Chondrocyte (in vitro differentiated cells): ENCODE measurements at regions not wholly inside any gene's neighbourhood (a gene's known extent, or its start where the extent isn't known, plus 50 kb on each side); places are given as distances from the start of the nearest gene placed in this dataset.

Experiments used
- DNase-seq: peaks from one replicate; pipeline ENCODE4 v3.0.0; 2021; ENCODE audit warnings: mixed read lengths, low spot score
- H3K27ac Mint-ChIP-seq: one replicate; pipeline ENCODE4 v1.8.0; 2021; ENCODE audit warnings: mild to moderate bottlenecking, moderate library complexity, mixed read lengths; ENCODE audit not compliant: unreplicated experiment
- H3K27me3 Mint-ChIP-seq: 2 replicates; pipeline ENCODE4 v1.8.0; 2021; ENCODE audit warnings: low read depth, mixed read lengths
- H3K36me3 Mint-ChIP-seq: 2 replicates; pipeline ENCODE4 v1.8.0; 2021; ENCODE audit warnings: low read depth, mixed read lengths
- H3K4me1 Mint-ChIP-seq: 2 replicates; pipeline ENCODE4 v1.8.0; 2021; ENCODE audit warnings: low read depth, mild to moderate bottlenecking, mixed read lengths
- H3K4me3 Mint-ChIP-seq: one replicate; pipeline ENCODE4 v1.8.0; 2021; ENCODE audit warnings: mild to moderate bottlenecking, moderate library complexity, mixed read lengths; ENCODE audit not compliant: unreplicated experiment
- H3K9me3 Mint-ChIP-seq: 2 replicates; pipeline ENCODE4 v1.8.0; 2021; ENCODE audit warnings: low read depth, mixed read lengths
- CTCF ChIP-seq: fragments of 200-600 bp; sonication (generic); IDR thresholded peaks from 2 replicates; pipeline ENCODE4 v1.5.0; 2021; ENCODE audit warnings: antibody characterized with exemption, mild to moderate bottlenecking, moderate library complexity

DNA sequence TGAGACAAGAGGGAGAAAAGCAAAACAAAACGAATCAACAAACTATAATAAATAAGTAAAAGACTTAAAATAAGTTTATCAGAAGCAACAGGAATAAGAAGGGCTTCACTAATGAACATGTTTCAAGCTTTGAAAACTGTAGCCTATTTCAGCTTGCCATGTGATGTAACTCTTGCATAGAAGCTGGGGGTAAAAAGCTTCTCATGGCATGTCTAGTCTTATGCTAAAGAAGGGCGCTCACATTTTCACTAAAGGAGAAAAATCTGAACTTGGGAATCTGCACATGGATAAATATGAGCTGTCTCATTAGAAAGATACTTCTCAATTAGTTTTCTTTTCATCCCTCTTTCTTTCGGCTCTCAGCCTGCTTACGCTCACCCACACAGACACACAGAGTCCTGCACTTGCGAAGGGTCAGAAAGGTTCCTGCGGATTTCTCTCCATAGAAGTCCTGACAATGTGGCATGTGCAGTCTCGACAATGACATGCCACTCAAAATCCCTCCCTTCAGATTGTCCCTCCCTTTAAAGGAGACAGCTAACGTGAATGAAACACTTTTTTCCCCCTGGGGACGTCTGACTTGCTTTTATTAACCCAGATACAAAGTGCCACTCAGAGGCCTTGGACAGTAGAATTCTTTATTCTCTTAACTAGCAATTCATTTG is 568.9 kb upstream of the NR2F2 start:
- DNase-seq: no peak
- H3K9me3 Mint-ChIP-seq: no peaks in the 10 kb centered on the region
- H3K27me3 Mint-ChIP-seq: no peaks in the 10 kb centered on the region
- H3K4me3 Mint-ChIP-seq: no peak overlapping the region
- TF ChIP-seq CTCF: no peak
- peaks cover 13% of the 10 kb centered on the region for H3K4me1 Mint-ChIP-seq
- no peaks in the 10 kb centered on the region for H3K36me3 Mint-ChIP-seq
- H3K27ac Mint-ChIP-seq: no peak overlapping the region

DNA sequence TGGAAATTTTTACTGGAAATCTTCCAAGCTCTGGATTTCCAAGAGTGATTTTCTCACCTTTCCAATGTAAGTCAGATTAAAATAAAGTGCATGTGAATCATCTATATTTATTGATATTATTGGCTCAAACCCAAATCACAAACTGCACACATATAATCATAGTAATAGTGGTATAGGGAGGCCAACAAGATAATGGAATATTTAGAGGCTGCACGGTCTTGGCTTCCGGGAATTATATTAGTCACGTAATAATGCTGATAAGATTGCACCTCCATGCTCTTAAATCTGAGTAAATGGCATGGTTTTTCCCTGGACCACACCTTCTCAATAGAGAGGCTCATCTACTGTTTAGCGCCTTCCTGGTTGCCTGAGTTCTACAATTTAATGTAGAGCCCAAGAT is 567.1 kb upstream of the NR2F2 start:
- DNase-seq: no peak
- Mint-ChIP-seq H3K4me1 (peaks cover 11% of the 10 kb centered on the region), H3K27me3 (no peaks in the 10 kb centered on the region), H3K27ac (no peak overlapping the region), H3K36me3 (no peaks in the 10 kb centered on the region), H3K4me3 (no peak overlapping the region), H3K9me3 (no peaks in the 10 kb centered on the region)
- TF ChIP-seq CTCF: no peak

DNA sequence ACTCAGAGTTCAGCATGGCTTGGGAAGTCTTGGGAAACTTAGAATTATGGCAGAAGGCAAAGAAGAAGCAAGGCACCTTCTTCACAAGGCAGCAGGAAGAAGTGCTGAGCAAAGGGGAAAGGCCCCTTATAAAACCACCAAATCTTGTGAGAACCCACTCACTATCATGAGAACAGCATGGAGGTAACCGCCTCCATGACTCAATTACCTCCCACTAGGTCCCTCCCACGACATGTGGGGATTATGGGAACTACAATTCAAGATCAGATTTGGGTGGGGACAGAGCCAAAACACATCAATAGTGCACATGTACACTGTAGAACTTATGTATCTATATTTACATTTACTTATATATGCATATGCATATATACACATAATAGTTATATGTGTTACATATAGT is 565.3 kb upstream of the NR2F2 start:
- no peaks in the 10 kb centered on the region for H3K9me3 Mint-ChIP-seq
- H3K36me3 Mint-ChIP-seq: no peaks in the 10 kb centered on the region
- no peak overlapping the region for H3K27ac Mint-ChIP-seq
- no peak for DNase-seq
- no peak overlapping the region for H3K4me3 Mint-ChIP-seq
- H3K4me1 Mint-ChIP-seq: peaks cover 10% of the 10 kb centered on the region
- TF ChIP-seq CTCF: no peak
- no peaks in the 10 kb centered on the region for H3K27me3 Mint-ChIP-seq

- H3K36me3 Mint-ChIP-seq: no peaks in the 10 kb centered on the region
- DNase-seq: no peak
- H3K4me3 Mint-ChIP-seq: no peak overlapping the region
- H3K9me3 Mint-ChIP-seq: no peaks in the 10 kb centered on the region
- H3K27me3 Mint-ChIP-seq: no peaks in the 10 kb centered on the region
- no peak overlapping the region for H3K27ac Mint-ChIP-seq
- TF ChIP-seq CTCF: no peak
- peaks cover 5% of the 10 kb centered on the region for H3K4me1 Mint-ChIP-seq
These were observed 560.3 kb upstream of the NR2F2 start for GRCh38 chr15:95770196-95770595.

DNA sequence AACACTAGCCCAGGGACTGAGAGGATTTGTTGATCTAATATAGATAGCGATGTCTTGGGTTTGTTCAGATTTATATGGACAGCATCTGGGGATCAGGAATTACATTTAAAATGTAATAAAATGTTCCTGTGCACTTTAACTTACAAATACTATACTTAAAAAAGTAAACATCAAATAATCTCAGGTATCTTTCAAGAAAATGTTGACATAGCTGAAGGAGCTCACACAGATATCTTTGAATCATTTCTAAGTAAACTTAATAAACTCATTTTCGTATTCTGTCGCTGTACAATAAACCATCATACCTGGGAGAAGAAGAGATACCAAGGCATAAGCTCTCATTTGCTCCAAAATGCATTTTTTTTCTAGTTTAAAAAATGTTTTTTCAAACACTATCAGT is 557.5 kb upstream of the NR2F2 start:
- no peak for DNase-seq
- H3K9me3 Mint-ChIP-seq: no peaks in the 10 kb centered on the region
- H3K27ac Mint-ChIP-seq: no peak overlapping the region
- H3K4me1 Mint-ChIP-seq: peaks cover 5% of the 10 kb centered on the region
- no peaks in the 10 kb centered on the region for H3K27me3 Mint-ChIP-seq
- no peaks in the 10 kb centered on the region for H3K36me3 Mint-ChIP-seq
- H3K4me3 Mint-ChIP-seq: no peak overlapping the region
- TF ChIP-seq CTCF: no peak
